Hypothalamus (tissue), 51 donors: ENCODE measurements at regions not wholly inside any gene's neighbourhood (a gene's known extent, or its start where the extent isn't known, plus 50 kb on each side); places are given as distances from the start of the nearest gene placed in this dataset.

Source experiments
- DNase-seq, 51 donors: peaks; one replicate each; lab custom pipeline; 2025; lab: John Stamatoyannopoulos, UW

GRCh38 chr13:85411591-85411990, 387.6 kb downstream of the SLITRK6 start:
- no peak for DNase-seq

- DNase-seq: no peak
Observed at GRCh38 chr13:85408415-85408814, 390.8 kb downstream of the SLITRK6 start.

GRCh38 chr13:85406269-85406975, 392.8 kb downstream of the SLITRK6 start:
- DNase-seq: peak in 21 of 51 donors; percentile 2 to 83 (median 22)

- peak in 30 of 51 donors; percentile 3 to 77 (median 22) for DNase-seq
Observed at GRCh38 chr13:85405316-85405897, 393.8 kb downstream of the SLITRK6 start.

GRCh38 chr13:85386424-85386823, 412.8 kb downstream of the SLITRK6 start:
- no peak for DNase-seq

- no peak for DNase-seq
Observed at GRCh38 chr13:85383291-85383690, 415.9 kb downstream of the SLITRK6 start.

- DNase-seq: no peak
Observed at GRCh38 chr13:85381082-85381481, 418.1 kb downstream of the SLITRK6 start.

GRCh38 chr13:85379991-85380390, 419.2 kb downstream of the SLITRK6 start:
- no peak for DNase-seq

- DNase-seq: no peak
Observed at GRCh38 chr13:85379433-85379832, 419.8 kb downstream of the SLITRK6 start.

- DNase-seq: no peak
Observed at GRCh38 chr13:85377783-85378182, 421.4 kb downstream of the SLITRK6 start.

GRCh38 chr13:85373322-85373721, 425.9 kb downstream of the SLITRK6 start:
- no peak for DNase-seq

- no peak for DNase-seq
Observed at GRCh38 chr13:85371254-85371653, 428.0 kb downstream of the SLITRK6 start.

- no peak for DNase-seq
Observed at GRCh38 chr13:85368686-85369085, 430.5 kb downstream of the SLITRK6 start.

GRCh38 chr13:85367887-85368286, 431.3 kb downstream of the SLITRK6 start:
- DNase-seq: no peak

- no peak for DNase-seq
Observed at GRCh38 chr13:85366759-85367417, 432.3 kb downstream of the SLITRK6 start.

GRCh38 chr13:85363504-85363903, 435.7 kb downstream of the SLITRK6 start:
- no peak for DNase-seq

GRCh38 chr13:85362980-85363379, 436.2 kb downstream of the SLITRK6 start:
- DNase-seq: no peak

- DNase-seq: no peak
Observed at GRCh38 chr13:85347251-85347650, 452.0 kb downstream of the SLITRK6 start.

- DNase-seq: no peak
Observed at GRCh38 chr13:85334187-85334586, 465.0 kb downstream of the SLITRK6 start.

GRCh38 chr13:85333506-85334020, 465.7 kb downstream of the SLITRK6 start:
- DNase-seq: no peak

GRCh38 chr13:85332615-85333014, 466.6 kb downstream of the SLITRK6 start:
- no peak for DNase-seq

- DNase-seq: no peak
Observed at GRCh38 chr13:85321734-85322133, 477.5 kb downstream of the SLITRK6 start.
